Epithelial cell of esophagus (primary cell): ENCODE measurements at regions not wholly inside any gene's neighbourhood (a gene's known extent, or its start where the extent isn't known, plus 50 kb on each side); places are given as distances from the start of the nearest gene placed in this dataset.

Source experiments
- DNase-seq: peaks from one replicate; pipeline ENCODE4 v3.0.0; 2010; ENCODE audit warnings: low read depth
- H3K4me3 ChIP-seq: 2 replicates; pipeline ENCODE4 v1.5.1; 2011; ENCODE audit warnings: mild to moderate bottlenecking, low read length, control low read depth
- TF ChIP-seq, protein P1 (sequence below): IDR thresholded peaks from 2 replicates; pipeline ENCODE4 v1.5.1; 2011; ENCODE audit warnings: low read depth, mild to moderate bottlenecking, low read length, control low read depth, inconsistent platforms; ENCODE audit not compliant: insufficient read depth; ENCODE audit errors: missing control alignments

- no peak for DNase-seq
- H3K4me3 ChIP-seq: no peak overlapping the region
- TF ChIP-seq, protein P1, sequence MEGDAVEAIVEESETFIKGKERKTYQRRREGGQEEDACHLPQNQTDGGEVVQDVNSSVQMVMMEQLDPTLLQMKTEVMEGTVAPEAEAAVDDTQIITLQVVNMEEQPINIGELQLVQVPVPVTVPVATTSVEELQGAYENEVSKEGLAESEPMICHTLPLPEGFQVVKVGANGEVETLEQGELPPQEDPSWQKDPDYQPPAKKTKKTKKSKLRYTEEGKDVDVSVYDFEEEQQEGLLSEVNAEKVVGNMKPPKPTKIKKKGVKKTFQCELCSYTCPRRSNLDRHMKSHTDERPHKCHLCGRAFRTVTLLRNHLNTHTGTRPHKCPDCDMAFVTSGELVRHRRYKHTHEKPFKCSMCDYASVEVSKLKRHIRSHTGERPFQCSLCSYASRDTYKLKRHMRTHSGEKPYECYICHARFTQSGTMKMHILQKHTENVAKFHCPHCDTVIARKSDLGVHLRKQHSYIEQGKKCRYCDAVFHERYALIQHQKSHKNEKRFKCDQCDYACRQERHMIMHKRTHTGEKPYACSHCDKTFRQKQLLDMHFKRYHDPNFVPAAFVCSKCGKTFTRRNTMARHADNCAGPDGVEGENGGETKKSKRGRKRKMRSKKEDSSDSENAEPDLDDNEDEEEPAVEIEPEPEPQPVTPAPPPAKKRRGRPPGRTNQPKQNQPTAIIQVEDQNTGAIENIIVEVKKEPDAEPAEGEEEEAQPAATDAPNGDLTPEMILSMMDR: no peak
These were observed 364.1 kb upstream of the TBL1XR1 start for GRCh38 chr3:177561365-177561764.

DNA sequence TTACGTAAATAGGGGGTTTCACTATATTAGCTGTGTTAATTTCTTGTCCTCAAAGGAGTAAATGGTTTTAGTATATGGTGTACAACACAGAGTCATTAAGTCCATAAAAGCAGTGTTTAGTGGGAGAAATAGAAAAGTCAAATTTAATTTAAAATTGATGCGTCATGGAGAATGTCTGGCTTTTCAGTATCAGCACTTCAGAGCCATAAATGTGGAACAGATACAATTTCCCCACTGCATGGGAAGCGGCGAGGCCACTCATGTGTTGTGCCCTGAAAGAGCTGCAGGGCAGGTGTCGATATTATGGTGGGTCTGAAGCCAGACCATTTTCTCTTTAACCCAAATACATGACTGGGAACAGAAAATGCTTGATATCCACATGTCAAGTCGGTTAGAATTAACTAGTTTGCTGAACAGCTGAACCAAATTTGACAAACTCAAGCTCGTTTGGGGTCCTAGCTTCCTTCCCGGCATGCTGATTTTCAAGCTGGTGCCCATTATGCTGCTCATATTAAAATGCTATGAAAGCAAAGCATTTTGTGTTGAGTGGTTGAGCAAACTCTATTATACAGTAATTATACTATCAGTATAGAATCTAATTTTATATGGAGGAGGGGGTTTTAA, 364.6 kb upstream of the TBL1XR1 start:
- DNase-seq: no peak
- TF ChIP-seq, protein P1: no peak
- H3K4me3 ChIP-seq: no peak overlapping the region

DNA sequence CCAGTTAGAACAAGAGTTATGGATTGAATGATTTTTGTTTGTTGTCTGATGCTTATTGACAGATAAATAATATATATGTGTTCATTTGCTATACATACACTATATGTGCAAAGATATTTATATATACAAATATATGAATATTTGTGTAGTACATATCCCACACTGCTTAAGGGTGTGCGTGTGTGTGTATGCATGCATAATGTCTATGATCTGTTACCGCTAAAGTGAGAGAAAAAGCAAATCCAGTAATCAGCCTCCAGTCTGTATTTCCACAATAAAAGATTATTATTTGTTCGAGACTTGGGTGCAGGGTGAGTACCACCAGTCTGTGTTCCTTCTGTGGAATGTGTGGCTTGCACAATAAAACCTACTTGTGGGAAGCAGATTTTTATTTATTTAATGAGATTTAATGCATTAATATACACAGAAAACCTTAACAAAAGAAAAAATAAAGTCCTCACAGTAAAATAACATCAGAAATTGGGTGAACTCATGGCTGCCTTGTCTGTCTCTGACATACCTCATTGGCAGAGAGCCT, 366.0 kb upstream of the TBL1XR1 start:
- H3K4me3 ChIP-seq: no peak overlapping the region
- no peak for DNase-seq

GRCh38 chr3:177563792-177564191, 366.5 kb upstream of the TBL1XR1 start:
- TF ChIP-seq, protein P1: no peak
- no peak for DNase-seq
- no peak overlapping the region for H3K4me3 ChIP-seq

More for the DNA sequence above, 366.0 kb upstream of the TBL1XR1 start:
- TF ChIP-seq, protein P1: no peak

- TF ChIP-seq, protein P1: no peak
- peak; percentile 69 for DNase-seq
These were observed 368.7 kb upstream of the TBL1XR1 start for GRCh38 chr3:177565981-177566380.

GRCh38 chr3:177567833-177568232, 370.6 kb upstream of the TBL1XR1 start:
- DNase-seq: peak; percentile 50
- TF ChIP-seq, protein P1: no peak
- H3K4me3 ChIP-seq: no peak overlapping the region

More at GRCh38 chr3:177565981-177566380, 368.7 kb upstream of the TBL1XR1 start:
- H3K4me3 ChIP-seq: no peak overlapping the region

DNA sequence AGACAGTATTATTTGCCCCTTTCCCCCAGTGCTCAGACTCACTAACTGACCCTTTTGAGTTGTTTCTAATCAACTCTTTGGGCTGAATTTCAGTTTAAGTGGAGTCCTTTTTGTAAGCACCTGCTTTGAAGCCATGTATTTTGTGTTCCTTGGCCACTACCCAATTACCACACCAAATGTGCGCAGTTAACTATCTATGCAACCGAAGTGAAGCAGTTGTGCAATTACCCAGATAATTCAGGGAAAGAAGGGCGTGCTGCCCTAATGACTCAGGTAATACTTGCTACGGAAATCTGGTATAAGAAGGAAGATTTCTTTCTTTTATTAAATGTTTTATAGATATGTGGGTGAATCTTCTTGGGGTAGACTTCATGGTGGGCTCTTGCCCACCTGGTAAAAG, 371.9 kb upstream of the TBL1XR1 start:
- TF ChIP-seq, protein P1: no peak
- DNase-seq: peak; percentile 88
- no peak overlapping the region for H3K4me3 ChIP-seq
